DOHH2 (cell line): ENCODE measurements at regions not wholly inside any gene's neighbourhood (a gene's known extent, or its start where the extent isn't known, plus 50 kb on each side); places are given as distances from the start of the nearest gene placed in this dataset.

Experiments used
- H3F3A ChIP-seq: fragments of 200-600 bp; sonication (generic), shearing (Covaris generic); 2 replicates; pipeline ENCODE4 v1.6.0; 2016; ENCODE audit warnings: antibody characterized with exemption, mild to moderate bottlenecking; ENCODE audit not compliant: control insufficient read depth, insufficient read depth
- H3K27ac ChIP-seq: fragments of 200-600 bp; sonication (generic); 2 replicates; pipeline ENCODE4 v1.5.1; 2014; ENCODE audit warnings: low read depth, mild to moderate bottlenecking, low read length, moderate library complexity
- H3K27me3 ChIP-seq: fragments of 200-600 bp; sonication (generic); 2 replicates; pipeline ENCODE4 v1.6.1; 2014; ENCODE audit warnings: mild to moderate bottlenecking, low read length, mixed read lengths; ENCODE audit not compliant: control insufficient read depth
- H3K36me3 ChIP-seq: fragments of 200-600 bp; sonication (generic); 2 replicates; pipeline ENCODE4 v1.6.1; 2014; ENCODE audit warnings: mild to moderate bottlenecking, low read length, moderate library complexity, mixed read lengths; ENCODE audit not compliant: control insufficient read depth
- H3K4me1 ChIP-seq: fragments of 200-600 bp; sonication (generic); 2 replicates; pipeline ENCODE4 v1.6.1; 2014; ENCODE audit warnings: mild to moderate bottlenecking, low read length, mixed read lengths; ENCODE audit not compliant: control insufficient read depth
- H3K4me2 ChIP-seq: fragments of 200-600 bp; sonication (generic); 2 replicates; pipeline ENCODE4 v1.6.0; 2014; ENCODE audit warnings: mild to moderate bottlenecking, low read length, moderate library complexity
- H3K4me3 ChIP-seq: fragments of 200-600 bp; sonication (generic); 2 replicates; pipeline ENCODE4 v1.5.1; 2014; ENCODE audit warnings: mild to moderate bottlenecking, low read length, mixed read lengths
- H3K79me2 ChIP-seq: fragments of 200-600 bp; sonication (generic); 2 replicates; pipeline ENCODE4 v1.6.1; 2014; ENCODE audit warnings: mild to moderate bottlenecking, low read length, mixed read lengths; ENCODE audit not compliant: control insufficient read depth
- H3K9me2 ChIP-seq: fragments of 200-600 bp; sonication (generic); replicated peaks from 2 replicates; pipeline ENCODE4 v1.6.1; 2014; ENCODE audit warnings: mild to moderate bottlenecking, low read length, mixed read lengths; ENCODE audit not compliant: control insufficient read depth
- H3K9me3 ChIP-seq: fragments of 200-600 bp; sonication (generic); 2 replicates; pipeline ENCODE4 v1.6.1; 2014; ENCODE audit warnings: antibody characterized with exemption, low read length, mixed read lengths; ENCODE audit not compliant: control insufficient read depth, insufficient read depth
- H4K20me1 ChIP-seq: fragments of 200-600 bp; sonication (generic); 2 replicates; pipeline ENCODE4 v1.6.0; 2014; ENCODE audit warnings: low read depth, mild to moderate bottlenecking, antibody characterized with exemption, low read length, moderate library complexity; ENCODE audit not compliant: control insufficient read depth, insufficient read depth
- EZH2phosphoT487 ChIP-seq: fragments of 200-600 bp; sonication (generic); IDR thresholded peaks from 2 replicates; pipeline ENCODE4 v1.6.1; 2017; ENCODE audit warnings: borderline replicate concordance, mild to moderate bottlenecking, antibody characterized with exemption, low read length, moderate library complexity, mixed read lengths
- TF ChIP-seq, protein P1 (sequence below): fragments of 200-600 bp; sonication (generic); IDR thresholded peaks from one replicate; pipeline ENCODE4 v1.5.1; 2014; ENCODE audit warnings: antibody characterized with exemption, mild to moderate bottlenecking, low read depth, low read length; ENCODE audit not compliant: poor library complexity, severe bottlenecking

DNA sequence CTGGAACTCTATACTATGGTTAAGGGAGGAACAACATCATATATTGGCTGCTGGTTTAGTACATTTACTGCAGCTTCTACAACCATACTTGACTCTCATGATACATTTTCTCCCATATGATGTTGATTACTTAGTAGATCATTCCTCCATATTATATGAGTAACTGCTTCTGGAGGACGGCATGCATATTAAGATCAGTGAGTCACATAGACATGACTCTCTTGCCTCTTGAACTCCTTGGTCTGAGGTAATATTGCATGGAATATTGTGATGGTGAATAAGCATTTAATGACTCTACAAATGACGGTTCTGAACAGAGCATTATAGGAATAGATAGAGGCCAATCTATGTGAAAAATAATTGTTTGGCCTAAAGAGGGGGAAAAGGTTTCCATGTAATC is 418.8 kb upstream of the SPHKAP start:
- TF ChIP-seq, protein P1, sequence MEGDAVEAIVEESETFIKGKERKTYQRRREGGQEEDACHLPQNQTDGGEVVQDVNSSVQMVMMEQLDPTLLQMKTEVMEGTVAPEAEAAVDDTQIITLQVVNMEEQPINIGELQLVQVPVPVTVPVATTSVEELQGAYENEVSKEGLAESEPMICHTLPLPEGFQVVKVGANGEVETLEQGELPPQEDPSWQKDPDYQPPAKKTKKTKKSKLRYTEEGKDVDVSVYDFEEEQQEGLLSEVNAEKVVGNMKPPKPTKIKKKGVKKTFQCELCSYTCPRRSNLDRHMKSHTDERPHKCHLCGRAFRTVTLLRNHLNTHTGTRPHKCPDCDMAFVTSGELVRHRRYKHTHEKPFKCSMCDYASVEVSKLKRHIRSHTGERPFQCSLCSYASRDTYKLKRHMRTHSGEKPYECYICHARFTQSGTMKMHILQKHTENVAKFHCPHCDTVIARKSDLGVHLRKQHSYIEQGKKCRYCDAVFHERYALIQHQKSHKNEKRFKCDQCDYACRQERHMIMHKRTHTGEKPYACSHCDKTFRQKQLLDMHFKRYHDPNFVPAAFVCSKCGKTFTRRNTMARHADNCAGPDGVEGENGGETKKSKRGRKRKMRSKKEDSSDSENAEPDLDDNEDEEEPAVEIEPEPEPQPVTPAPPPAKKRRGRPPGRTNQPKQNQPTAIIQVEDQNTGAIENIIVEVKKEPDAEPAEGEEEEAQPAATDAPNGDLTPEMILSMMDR = no peak
- no peak for TF ChIP-seq EZH2phosphoT487
- no peaks in the 10 kb centered on the region for H3K79me2 ChIP-seq
- no peaks in the 10 kb centered on the region for H3K27me3 ChIP-seq
- H3F3A ChIP-seq = no peaks in the 10 kb centered on the region
- H4K20me1 ChIP-seq = no peaks in the 10 kb centered on the region
- no peaks in the 10 kb centered on the region for H3K36me3 ChIP-seq
- H3K9me2 ChIP-seq = no peaks in the 10 kb centered on the region
- peaks cover 3% of the 10 kb centered on the region; the same call in 1 of the 2 replicates for H3K4me1 ChIP-seq
- no peak overlapping the region for H3K4me3 ChIP-seq
- H3K9me3 ChIP-seq = no peaks in the 10 kb centered on the region
- H3K27ac ChIP-seq = no peak overlapping the region
- H3K4me2 ChIP-seq = no peak overlapping the region

DNA sequence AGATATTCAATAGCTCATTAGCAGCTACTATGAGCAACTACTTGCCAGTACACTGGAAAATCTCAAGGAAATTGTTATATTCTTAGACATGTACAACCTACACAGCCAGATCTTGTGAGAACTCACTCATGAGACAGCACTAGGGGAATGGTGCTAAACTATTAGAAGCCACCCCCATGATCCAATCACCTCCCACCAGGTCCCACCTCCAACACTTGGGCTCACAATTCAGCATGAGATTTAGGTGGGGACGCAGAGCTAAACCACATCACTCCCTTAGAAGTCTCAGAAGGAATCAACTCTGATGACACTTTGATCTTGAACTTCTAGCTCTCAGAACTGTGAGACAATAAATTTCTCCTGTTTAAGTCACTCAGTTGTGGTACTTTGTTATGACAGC is 418.3 kb upstream of the SPHKAP start:
- Histone ChIP-seq H3K27ac (no peak overlapping the region), H3K4me1 (peaks cover 3% of the 10 kb centered on the region; the same call in 1 of the 2 replicates), H3K4me2 (no peak overlapping the region), H3K9me3 (no peaks in the 10 kb centered on the region), H3K79me2 (no peaks in the 10 kb centered on the region), H3F3A (no peaks in the 10 kb centered on the region), H3K36me3 (no peaks in the 10 kb centered on the region), H3K27me3 (no peaks in the 10 kb centered on the region), H3K4me3 (no peak overlapping the region), H3K9me2 (no peaks in the 10 kb centered on the region), H4K20me1 (no peaks in the 10 kb centered on the region)
- TF ChIP-seq EZH2phosphoT487 = no peak
- TF ChIP-seq, protein P1 = no peak

DNA sequence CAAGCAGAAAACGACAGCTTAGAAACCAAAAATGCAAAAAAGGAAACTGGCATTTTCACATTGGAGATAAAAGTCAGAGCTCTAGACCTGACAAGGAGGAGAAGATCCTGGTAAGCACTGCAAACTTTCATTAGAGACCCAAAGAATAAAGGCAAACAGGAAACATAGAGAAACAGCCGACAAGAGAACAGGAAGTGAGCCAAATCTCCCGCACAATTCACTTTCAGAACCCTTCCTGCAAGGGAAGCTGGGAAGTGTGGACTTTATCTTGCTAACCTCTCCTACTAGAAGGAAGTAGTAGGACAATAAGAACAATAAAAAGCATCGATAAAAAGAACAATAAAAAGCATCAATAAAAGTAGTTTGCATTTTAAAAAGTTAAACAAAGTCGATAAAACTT is 417.8 kb upstream of the SPHKAP start:
- Histone ChIP-seq H3F3A (no peaks in the 10 kb centered on the region), H3K9me2 (no peaks in the 10 kb centered on the region), H3K27ac (no peak overlapping the region), H3K79me2 (no peaks in the 10 kb centered on the region), H3K4me2 (peak overlapping the region; percentile 13; the same call in 1 of the 2 replicates), H3K4me3 (no peak overlapping the region), H4K20me1 (no peaks in the 10 kb centered on the region), H3K4me1 (peaks cover 3% of the 10 kb centered on the region; the same call in 1 of the 2 replicates), H3K36me3 (no peaks in the 10 kb centered on the region), H3K27me3 (no peaks in the 10 kb centered on the region), H3K9me3 (no peaks in the 10 kb centered on the region)
- TF ChIP-seq, protein P1 = no peak
- TF ChIP-seq EZH2phosphoT487 = no peak
